GM19455 (cell line): ENCODE measurements at regions not wholly inside any gene's neighbourhood (a gene's known extent, or its start where the extent isn't known, plus 50 kb on each side); places are given as distances from the start of the nearest gene placed in this dataset.

Experiments
- ATAC-seq: cut with Tn5 transposase; IDR thresholded peaks from one replicate; pipeline ENCODE4 v1.9.1; 2021; ENCODE audit not compliant: unreplicated experiment

GRCh38 chr9:107650995-107651394 lies 161.4 kb upstream of the KLF4 start:
- no peak for ATAC-seq

- no peak for ATAC-seq
Observed at GRCh38 chr9:107650321-107650720, 160.8 kb upstream of the KLF4 start.

DNA sequence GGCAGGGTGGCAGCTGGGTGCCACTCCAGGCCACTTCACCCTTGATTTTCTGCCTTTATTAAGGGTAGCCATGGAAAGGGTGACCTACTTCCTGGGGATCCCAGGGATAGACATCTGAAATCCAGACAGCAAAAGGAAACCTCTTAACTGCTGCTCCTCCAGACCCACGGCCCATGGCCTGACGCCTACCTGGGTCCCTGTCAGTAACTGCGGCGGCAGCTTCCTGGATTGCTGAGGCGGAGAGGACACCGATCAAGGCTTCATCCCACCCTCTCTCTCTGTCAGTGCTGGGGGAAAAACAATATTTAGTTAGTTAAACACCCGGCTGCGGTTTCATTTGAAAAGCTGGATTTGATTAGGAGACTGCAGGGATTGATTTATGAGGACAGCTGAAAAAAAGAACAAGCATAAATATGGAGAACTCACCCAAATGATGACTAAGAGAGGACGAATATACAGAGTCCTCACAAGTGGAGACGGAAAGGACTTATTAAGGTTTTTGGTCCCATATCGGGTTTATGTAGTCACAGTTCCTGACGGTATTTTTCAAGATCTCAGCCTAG lies 158.7 kb upstream of the KLF4 start:
- no peak for ATAC-seq

DNA sequence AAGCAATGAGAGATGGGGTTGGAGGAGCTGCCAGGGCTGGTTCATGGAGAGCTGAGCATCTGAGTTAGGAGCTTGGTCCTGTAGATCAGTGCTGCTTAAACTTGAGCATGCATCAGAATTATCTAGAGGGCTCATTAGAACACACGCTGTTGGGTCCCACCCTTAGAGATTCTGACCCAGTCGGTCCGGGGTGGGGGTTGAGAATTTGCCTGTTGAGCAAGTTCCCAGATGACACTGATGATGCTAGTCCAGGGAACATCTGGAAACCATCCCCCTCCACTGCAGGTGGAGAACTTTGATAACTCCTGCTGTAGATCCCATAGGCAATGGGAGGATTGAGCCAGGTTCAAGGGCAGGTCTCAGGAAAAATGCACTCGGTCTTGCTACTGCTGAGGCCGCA lies 158.0 kb upstream of the KLF4 start:
- no peak for ATAC-seq

GRCh38 chr9:107647141-107647540 lies 157.6 kb upstream of the KLF4 start:
- no peak for ATAC-seq

GRCh38 chr9:107645464-107645833 lies 155.9 kb upstream of the KLF4 start:
- no peak for ATAC-seq

DNA sequence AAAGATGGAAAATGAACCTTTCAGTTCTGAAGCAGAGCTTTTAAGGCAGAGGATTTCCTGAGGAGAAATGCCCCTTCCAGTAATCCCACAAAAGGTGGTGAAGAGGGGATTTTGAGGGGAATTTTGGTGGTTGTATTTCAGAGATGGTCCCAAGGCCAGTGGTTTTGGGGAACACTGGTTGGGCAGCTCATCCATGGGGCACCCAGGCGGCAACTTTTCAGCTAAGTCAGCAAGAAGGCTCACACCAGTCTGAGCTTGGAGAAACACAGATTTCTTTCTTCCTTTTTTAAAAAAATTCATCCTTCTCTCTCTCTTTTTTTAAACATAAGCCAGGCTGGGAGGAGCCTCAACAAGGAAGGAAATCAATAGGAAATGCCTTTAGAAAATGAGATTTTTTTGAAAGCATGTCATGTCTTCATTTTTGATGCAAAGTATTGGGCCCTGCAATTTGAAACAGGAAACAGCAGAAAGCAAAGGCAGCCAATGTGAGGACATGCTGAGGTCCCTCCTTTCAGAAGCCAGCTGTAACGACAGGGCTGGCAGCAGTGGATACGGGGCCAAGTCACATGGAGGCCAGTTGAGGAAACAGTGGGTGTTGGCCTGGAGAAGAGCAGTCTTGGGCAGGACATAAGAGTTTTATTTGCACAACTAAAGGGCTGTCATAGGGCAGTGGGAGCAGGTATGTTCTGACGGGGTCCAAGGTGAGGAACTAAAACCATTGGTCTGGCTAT lies 155.3 kb upstream of the KLF4 start:
- ATAC-seq: no peak

- ATAC-seq: no peak
Observed at GRCh38 chr9:107639426-107639825, 149.9 kb upstream of the KLF4 start.

DNA sequence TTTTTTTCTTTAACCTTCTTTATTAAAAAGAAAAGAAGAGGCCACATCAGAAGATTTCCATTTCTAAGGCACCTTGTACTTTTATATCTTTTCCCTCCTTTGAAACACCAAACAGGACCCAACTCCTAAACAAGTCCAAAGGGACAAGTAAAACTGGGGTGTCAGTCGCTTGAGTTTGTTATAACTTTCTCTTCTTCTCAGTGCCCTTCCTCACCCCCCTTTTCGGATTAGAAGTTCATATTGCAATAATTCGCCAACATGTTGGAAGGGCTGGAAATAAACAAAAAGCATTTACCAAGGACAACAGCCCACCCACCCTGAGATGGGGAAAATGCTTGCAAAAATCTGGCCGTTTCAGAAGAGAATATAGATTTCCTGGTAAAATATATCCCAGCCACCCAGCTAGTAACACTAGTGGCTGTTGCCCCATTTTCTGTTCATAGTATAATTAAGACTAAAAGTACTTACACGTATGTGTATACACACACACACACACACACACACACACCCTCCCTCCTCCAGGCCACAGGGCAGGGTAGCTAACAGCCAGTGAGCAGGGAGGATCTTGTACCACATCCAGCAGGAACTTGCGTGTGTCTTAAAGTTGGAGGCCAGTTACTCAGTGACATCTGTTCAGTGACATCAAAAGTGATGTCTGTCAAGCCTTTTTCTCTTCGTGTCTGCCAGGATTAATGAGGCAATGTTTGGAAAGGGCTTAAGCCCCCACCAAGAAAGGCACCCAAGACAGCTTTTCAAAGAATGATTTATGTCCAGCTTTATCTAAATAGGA lies 149.1 kb upstream of the KLF4 start:
- no peak for ATAC-seq

DNA sequence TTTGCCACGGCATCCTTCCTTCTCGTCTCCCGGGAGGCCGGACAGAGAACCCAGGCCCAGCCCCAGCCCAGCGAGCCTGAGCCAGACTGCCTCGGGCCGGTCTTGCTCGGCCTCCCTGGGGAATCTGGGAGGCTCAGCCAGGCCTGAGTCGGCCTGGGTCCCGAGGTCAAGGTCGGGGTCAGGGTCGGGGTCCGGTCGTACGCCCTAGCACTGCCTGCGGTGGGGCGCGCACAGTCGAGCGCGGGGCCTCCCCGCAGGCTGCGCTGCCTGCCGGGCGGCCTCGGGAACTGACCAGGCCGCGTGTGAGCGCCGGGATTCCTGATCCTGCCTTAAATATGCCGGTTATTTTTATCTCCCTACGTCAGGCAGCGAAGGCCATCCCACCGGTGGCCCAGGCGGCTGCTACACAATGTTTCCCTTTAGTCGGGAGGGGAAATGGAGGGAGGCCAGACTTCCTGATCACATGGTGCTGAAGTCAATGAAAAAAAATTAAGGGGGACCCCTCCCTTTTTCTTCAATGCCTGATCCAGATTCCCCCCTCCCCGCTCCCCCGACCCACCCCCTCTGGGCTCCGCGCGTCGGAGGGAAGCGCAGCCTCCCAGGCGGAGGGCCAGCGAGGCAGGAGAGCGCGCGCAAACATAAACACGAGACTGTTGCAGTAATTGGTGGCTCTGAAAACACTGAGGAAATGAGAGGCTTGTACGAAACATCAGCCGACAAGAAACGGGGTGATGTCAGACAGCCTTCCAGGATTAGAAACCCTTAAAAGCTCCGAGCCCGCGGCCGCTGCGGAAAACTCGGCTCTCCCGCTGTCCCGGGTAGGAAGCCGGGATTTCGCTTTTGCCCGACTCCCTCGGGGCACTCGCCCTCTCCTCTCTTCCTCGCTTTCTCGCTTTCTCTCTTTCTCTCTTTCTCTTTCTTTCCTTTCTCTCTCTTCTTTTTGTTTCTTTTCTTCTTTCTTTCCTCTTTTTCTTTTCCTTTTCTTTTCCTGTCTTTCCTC lies 148.2 kb upstream of the KLF4 start:
- no peak for ATAC-seq

GRCh38 chr9:107636571-107637381 lies 147.2 kb upstream of the KLF4 start:
- no peak for ATAC-seq

DNA sequence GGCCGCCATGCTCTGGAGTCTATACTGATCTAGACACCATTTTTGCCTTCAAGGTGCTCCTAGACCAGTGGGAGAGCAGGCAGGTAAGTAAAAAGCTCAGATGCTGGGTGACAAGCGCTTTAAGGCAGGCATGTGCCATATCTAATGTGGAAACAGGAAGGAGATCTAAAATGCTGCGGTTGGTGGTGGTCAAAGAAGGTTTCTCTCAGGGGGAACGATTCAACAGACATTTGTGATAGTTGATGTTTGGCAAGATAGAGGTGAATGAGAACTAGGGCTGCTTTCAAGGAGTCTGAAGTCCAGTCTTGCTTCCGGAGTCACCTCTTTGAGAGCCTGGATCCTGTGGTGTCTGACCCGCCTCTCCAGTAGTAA lies 146.2 kb upstream of the KLF4 start:
- no peak for ATAC-seq

DNA sequence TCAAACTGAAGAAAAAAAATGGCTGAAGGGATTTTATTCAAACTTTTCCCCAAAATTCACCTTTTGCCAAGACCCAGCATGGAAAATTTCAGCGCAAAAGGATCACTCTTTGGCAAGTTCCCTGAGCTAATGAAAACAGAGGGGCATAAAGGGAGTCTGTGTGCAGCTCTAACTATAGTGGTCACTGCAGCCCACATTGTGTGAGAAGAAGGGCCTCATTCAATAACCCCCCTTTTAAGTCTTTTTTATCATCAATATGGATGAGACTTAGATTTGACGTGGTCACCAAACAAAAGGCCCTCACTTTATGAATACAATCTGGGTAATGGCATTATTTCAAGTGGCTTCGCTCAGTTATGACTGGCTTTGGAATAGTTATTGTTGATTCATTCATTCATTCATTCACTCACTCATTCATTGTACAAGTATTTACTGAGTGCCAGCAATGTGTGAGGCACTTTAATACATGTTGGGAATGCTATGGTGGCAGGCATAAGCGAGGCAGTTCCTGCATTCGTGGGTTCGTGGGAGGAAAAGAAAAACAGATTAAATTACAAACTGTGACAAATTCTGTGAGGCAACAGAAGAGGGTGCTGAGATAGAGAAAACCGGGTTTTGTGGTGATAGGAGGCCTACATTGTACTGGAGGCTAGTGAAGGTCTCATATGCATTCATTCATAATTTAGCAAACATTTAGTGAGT lies 145.7 kb upstream of the KLF4 start:
- no peak for ATAC-seq

DNA sequence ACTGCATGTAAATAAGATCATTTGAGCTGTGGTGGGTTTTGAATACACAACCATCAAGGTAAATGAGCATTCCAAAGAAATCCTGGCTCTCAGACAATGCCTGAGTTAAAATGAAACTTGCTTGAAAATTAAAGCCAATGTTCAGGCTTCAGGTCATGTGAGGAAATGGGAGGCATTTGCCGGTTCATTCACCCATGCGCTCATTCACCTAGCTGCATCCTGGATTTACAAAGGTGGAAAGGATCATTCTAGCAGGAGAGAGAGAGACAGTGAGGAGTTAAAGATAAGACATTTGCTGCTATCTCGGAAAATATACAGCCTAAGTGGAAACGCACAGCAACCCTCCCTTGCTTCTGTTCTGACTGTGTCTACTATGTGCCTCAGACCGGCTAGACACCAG lies 143.8 kb upstream of the KLF4 start:
- no peak for ATAC-seq

DNA sequence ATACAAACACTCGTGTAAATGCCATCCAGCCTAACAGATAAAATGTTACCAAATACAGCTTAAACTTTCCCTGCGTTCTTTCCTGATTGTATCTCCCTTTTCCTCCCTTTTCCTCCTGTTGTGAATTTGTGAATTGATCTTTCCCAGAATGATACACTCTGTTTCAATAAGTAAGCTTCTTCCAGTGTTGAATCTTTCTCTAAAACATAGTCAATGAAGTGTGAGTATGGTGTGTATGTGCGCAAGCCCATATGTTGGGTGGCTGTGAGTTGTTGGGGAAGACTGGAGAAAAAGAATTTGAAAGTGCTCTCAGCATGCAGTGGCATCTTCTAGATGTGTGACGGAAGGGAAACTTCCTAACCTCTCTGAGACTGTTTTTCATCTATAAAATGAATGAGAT lies 143.1 kb upstream of the KLF4 start:
- ATAC-seq: no peak

- no peak for ATAC-seq
Observed at GRCh38 chr9:107632216-107632615, 142.6 kb upstream of the KLF4 start.

GRCh38 chr9:107631788-107632187 lies 142.2 kb upstream of the KLF4 start:
- ATAC-seq: no peak

DNA sequence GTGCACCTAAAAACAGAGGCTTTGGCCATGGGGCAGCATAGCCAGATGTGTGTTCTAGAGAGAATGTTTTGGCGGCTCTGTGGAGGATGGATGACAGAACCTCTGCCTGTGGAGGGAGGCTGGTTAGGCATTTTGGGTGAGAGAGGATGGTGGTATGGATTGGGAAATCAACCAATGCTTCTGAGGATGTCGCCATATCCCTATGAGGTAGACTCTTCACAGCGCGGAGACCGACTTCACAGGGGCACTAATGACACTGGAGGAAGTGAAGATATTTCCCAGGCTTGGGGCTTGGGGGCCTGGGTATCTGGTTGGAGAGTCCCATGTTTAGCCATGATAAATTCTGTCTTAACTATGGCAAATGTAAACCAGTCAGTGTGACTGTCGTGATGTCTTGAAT lies 140.6 kb upstream of the KLF4 start:
- ATAC-seq: no peak

GRCh38 chr9:107628444-107628843 lies 138.9 kb upstream of the KLF4 start:
- no peak for ATAC-seq

DNA sequence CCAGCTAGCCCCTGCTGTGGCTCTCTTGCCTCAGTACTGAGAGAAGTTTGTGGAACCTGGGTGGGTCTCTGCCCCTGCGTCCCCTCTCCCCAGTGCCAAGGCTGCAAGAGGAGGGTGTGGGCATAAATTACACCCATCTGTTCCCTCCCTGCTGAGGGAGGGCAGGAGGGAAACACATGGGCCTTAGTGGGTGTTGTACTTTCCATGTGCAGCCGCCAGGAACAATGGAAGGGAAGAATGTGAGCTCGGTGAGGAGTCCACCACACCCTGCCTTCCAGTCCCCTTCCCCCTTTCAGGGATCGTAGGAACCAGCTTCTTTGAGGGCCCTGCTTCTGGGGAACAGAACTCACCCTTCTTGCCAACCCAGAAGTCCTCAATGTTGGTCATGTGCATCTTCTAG lies 138.2 kb upstream of the KLF4 start:
- ATAC-seq: no peak
